GM10266 (cell line): ENCODE measurements at regions not wholly inside any gene's neighbourhood (a gene's known extent, or its start where the extent isn't known, plus 50 kb on each side); places are given as distances from the start of the nearest gene placed in this dataset.
"Not testable (repeated sequence)": the region's sequence is repeated elsewhere in the genome, so short reads cannot be mapped to it uniquely, and the experiment has no call there.

ENCODE experiments used
- DNase-seq: peaks from one replicate; pipeline ENCODE4 v3.0.0; 2012; ENCODE audit errors: extremely low spot score
- CTCF ChIP-seq: IDR thresholded peaks from 2 replicates; pipeline ENCODE4 v1.5.1; 2012; ENCODE audit warnings: mild to moderate bottlenecking, low read depth; ENCODE audit not compliant: control insufficient read depth, insufficient read depth; ENCODE audit errors: missing control alignments

DNA sequence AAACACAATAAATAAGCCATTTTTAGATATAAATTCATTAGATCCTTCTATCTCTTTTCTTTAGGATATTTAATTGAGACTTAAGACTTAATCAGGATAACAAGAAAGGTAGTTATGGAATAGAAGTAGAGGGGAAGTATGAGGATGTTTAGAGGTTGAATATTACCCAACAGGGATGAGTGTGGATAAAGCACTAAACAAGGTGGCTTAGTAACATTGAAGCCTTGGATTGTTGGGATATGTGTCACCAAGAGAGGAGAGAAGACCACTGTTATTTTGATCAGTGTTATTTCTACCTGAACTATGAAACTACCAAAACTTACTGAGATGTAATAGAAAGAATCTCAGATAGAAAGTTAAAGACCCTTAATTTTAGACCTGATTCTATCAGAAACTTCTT, 405.7 kb downstream of the PIK3C3 start:
- TF ChIP-seq CTCF = no peak
- no peak for DNase-seq

- no peak for TF ChIP-seq CTCF
- no peak for DNase-seq
These were observed 408.7 kb downstream of the PIK3C3 start for GRCh38 chr18:42363446-42364441.

DNA sequence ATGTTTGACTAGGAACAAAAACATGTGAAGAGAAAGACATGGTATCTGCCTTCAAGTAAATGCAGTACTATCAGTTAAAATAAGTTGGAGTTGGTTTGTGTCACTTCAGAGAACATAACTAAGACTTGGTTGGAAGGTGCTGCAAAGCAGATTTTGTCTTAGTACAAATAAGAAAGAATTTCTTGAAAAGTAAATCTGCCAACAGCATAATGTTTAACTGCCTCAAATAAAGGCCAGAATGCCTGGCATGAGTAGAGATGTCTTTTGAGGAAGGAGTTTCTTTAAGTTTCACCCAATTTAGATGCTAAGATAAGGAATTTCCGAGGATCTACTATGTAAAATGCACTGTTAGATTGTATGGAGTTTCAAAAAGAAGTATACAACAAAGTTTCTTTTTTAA, 409.7 kb downstream of the PIK3C3 start:
- no peak for TF ChIP-seq CTCF
- no peak for DNase-seq

DNA sequence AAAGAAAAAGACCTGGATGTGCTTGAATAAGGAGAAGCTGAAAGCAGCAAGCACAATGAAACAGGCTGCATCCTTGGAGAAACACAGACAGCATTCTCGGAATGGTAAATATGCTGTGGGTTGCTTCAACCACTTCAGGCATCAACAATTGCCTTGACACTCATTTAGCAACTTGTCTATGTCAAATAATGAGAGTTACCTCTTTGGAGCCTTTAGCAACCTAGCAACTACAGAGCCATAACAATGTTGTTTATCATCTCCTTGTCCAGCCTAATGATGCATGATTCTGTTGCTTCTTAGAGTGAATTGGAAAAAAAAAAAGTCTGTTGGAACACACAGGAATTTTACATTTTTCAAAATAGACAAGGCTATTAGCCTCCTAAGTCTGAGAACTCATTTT, 410.6 kb downstream of the PIK3C3 start:
- no peak for DNase-seq
- TF ChIP-seq CTCF = no peak

DNA sequence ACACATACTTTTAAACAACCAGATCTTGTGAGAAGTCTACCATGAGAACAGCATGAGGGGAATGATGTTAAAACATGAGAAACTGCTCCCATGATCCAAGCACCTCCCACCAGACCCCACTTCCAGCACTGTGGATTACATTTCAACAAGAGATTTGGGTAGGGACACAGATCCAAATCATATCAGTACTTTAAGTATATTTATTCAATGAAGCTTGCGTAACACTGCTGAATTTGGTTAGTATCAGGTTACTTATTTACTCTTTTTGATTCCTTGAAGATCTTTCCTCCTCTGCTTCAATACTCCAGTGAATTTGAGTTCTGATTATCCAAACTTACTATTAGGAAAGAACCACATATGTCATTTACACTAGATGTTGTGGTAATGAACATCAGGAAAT, 418.6 kb downstream of the PIK3C3 start:
- TF ChIP-seq CTCF = no peak

DNA sequence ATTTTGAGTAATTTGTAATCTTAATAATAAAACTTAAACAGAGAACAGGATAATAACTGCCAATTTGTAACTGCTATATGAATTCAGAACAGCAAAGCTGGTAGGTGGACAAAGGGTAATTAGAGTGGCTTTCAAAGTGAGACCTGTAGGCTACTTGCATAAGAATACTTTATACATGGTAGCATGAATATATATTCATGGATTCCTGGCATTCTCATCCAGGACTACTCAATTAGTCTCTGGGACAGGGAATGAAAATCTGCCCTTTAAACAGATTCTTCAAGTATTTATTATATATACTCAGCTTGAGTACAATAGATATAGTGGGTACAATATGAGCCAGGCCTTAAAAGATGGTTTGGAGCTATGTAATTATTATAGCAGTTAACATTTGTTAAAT, 419.9 kb downstream of the PIK3C3 start:
- TF ChIP-seq CTCF = no peak

More for the DNA sequence above, 418.6 kb downstream of the PIK3C3 start:
- DNase-seq = no peak

GRCh38 chr18:42378854-42379253, 423.8 kb downstream of the PIK3C3 start:
- not testable (repeated sequence) for DNase-seq

More for the DNA sequence above, 419.9 kb downstream of the PIK3C3 start:
- no peak for DNase-seq

DNA sequence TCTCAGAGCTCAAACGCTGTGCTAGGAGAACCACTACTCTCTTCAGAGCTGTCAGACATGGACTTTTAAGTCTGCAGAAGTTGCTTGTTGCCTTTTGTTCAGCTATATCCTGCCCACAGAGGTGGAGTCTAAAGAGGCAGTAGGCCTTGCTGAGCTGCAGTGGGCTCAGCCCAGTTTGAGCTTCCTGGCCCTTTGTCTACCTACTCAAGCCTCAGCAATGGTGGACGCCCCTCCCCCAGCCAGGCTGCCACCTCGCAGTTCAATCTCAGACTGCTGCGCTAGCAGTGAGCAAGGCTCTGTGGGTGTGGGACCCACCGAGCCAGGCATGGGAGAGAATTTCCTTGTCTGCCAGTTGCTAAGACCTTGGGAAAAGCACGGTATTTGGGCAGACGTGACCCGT, 426.2 kb downstream of the PIK3C3 start:
- not testable (repeated sequence) for DNase-seq
